ENCODE measurements at regions not wholly inside any gene's neighbourhood (a gene's known extent, or its start where the extent isn't known, plus 50 kb on each side); places are given as distances from the start of the nearest gene placed in this dataset.

- DNase-seq, result no peak
Measured at GRCh38 chr11:128182844-128183243, 404.5 kb downstream of the ETS1 start.

GRCh38 chr11:128181984-128182383, 405.4 kb downstream of the ETS1 start:
- no peak for DNase-seq

GRCh38 chr11:128181088-128181480, 406.3 kb downstream of the ETS1 start:
- no peak for DNase-seq

- DNase-seq, result no peak
Measured at GRCh38 chr11:128180441-128181087, 406.8 kb downstream of the ETS1 start.

GRCh38 chr11:128179512-128179911, 407.8 kb downstream of the ETS1 start:
- DNase-seq, result no peak

- DNase-seq, result no peak
Measured at GRCh38 chr11:128179039-128179438, 408.3 kb downstream of the ETS1 start.

- DNase-seq, result peak; percentile 0
Measured at GRCh38 chr11:128174465-128175291, 412.7 kb downstream of the ETS1 start.

GRCh38 chr11:128172046-128172878, 415.1 kb downstream of the ETS1 start:
- DNase-seq, result peak; percentile 4

GRCh38 chr11:128171506-128171905, 415.9 kb downstream of the ETS1 start:
- no peak for DNase-seq

- no peak for DNase-seq
Measured at GRCh38 chr11:128165572-128165971, 421.8 kb downstream of the ETS1 start.

- no peak for DNase-seq
Measured at GRCh38 chr11:128164080-128164741, 423.1 kb downstream of the ETS1 start.

GRCh38 chr11:128161994-128162393, 425.4 kb downstream of the ETS1 start:
- no peak for DNase-seq

- no peak for DNase-seq
Measured at GRCh38 chr11:128161436-128161835, 425.9 kb downstream of the ETS1 start.

- DNase-seq, result no peak
Measured at GRCh38 chr11:128158860-128159259, 428.5 kb downstream of the ETS1 start.

GRCh38 chr11:128157423-128158298, 429.7 kb downstream of the ETS1 start:
- peak; percentile 55 for DNase-seq

GRCh38 chr11:128156486-128156885, 430.9 kb downstream of the ETS1 start:
- DNase-seq, result no peak

- no peak for DNase-seq
Measured at GRCh38 chr11:128155590-128155989, 431.8 kb downstream of the ETS1 start.

- no peak for DNase-seq
Measured at GRCh38 chr11:128153697-128154048, 433.7 kb downstream of the ETS1 start.

- DNase-seq, result no peak
Measured at GRCh38 chr11:128152796-128153696, 434.3 kb downstream of the ETS1 start.

GRCh38 chr11:128151780-128152179, 435.6 kb downstream of the ETS1 start:
- DNase-seq, result no peak

- no peak for DNase-seq
Measured at GRCh38 chr11:128151338-128151737, 436.0 kb downstream of the ETS1 start.

Data from NCI-H2171 treated with DMSO at 0.1 percent for 48 hours (cell line).